AG04449 (cell line): ENCODE measurements at regions not wholly inside any gene's neighbourhood (a gene's known extent, or its start where the extent isn't known, plus 50 kb on each side); places are given as distances from the start of the nearest gene placed in this dataset.
"Not testable (repeated sequence)": the region's sequence is repeated elsewhere in the genome, so short reads cannot be mapped to it uniquely, and the experiment has no call there.

Experiments
- CTCF ChIA-PET: fragments of 350-600 bp; formaldehyde crosslinking; extraction: SDS; loops from one replicate; lab custom pipeline; 2021; ENCODE audit warnings: antibody characterized with exemption; lab: Yijun Ruan, JAX
- POLR2A ChIA-PET: fragments of 400-600, 350-600 bp; formaldehyde crosslinking; extraction: SDS; loops from one replicate; lab custom pipeline; 2020; ENCODE audit warnings: antibody characterized with exemption, inconsistent platforms; lab: Yijun Ruan, JAX
- DNase-seq: peaks from one replicate; pipeline ENCODE4 v3.0.0-alpha.2; 2010; ENCODE audit warnings: low read depth, low spot score
- H3K4me3 ChIP-seq: 2 replicates; pipeline ENCODE4 v1.5.1; 2011; ENCODE audit warnings: low read depth, mild to moderate bottlenecking, control low read depth, low read length
- TF ChIP-seq, protein P1 (sequence below): IDR thresholded peaks from one replicate; pipeline ENCODE4 v1.5.1; 2011; ENCODE audit warnings: mild to moderate bottlenecking, moderate library complexity, low read length, control low read depth, inconsistent platforms; ENCODE audit not compliant: insufficient read depth; ENCODE audit errors: missing control alignments

DNA sequence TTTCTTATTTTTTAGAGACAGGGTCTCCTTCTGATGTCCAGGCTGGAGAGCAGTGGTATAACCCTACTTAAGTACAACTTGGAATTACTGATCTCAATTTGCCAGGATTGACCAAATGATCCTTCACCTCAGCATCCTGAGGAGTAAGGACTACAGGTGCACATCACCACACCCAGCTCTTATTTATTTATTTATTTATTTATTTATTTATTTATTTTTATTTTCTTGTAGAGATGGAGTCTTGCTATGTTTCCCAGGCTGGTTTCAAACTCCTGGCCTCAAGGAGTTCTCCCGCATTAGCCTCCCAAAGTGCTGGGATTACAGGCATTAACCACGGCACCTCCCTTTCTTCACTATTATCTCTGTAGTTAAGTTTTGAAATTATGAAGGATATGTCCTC lies 117.5 kb upstream of the NEGR1 start:
- TF ChIP-seq, protein P1, sequence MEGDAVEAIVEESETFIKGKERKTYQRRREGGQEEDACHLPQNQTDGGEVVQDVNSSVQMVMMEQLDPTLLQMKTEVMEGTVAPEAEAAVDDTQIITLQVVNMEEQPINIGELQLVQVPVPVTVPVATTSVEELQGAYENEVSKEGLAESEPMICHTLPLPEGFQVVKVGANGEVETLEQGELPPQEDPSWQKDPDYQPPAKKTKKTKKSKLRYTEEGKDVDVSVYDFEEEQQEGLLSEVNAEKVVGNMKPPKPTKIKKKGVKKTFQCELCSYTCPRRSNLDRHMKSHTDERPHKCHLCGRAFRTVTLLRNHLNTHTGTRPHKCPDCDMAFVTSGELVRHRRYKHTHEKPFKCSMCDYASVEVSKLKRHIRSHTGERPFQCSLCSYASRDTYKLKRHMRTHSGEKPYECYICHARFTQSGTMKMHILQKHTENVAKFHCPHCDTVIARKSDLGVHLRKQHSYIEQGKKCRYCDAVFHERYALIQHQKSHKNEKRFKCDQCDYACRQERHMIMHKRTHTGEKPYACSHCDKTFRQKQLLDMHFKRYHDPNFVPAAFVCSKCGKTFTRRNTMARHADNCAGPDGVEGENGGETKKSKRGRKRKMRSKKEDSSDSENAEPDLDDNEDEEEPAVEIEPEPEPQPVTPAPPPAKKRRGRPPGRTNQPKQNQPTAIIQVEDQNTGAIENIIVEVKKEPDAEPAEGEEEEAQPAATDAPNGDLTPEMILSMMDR, result no peak
- DNase-seq, result no peak
- POLR2A ChIA-PET, result no interaction called here
- CTCF ChIA-PET, result no interaction called here
- H3K4me3 ChIP-seq, result no peak overlapping the region

DNA sequence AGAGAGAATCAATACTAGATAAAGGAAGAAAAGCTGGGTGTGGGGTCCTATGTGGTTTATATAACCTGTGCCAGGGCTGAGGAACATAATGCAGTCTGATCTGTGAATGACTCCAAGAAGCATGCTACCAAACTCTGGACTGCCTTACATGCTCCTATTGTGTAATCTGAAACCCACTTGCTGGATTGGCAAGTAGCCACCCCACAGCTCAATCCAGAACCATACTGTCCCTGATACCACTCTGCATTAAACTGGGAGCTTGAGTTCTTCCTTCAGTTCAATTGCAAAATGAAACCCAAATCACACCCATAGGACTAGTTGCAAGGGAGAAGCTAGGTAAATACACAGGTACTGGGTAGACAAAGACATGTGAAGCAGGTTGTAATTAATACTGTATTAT lies 115.4 kb upstream of the NEGR1 start:
- no peak overlapping the region for H3K4me3 ChIP-seq
- ChIA-PET CTCF (no interaction called here), POLR2A (interaction anchor here (1.1 kb wide), 1 partner anchor 113 kb away, joined by 6 read pairs; no protein-coding TSS in a partner anchor)
- TF ChIP-seq, protein P1, result no peak
- peak; percentile 54 for DNase-seq

DNA sequence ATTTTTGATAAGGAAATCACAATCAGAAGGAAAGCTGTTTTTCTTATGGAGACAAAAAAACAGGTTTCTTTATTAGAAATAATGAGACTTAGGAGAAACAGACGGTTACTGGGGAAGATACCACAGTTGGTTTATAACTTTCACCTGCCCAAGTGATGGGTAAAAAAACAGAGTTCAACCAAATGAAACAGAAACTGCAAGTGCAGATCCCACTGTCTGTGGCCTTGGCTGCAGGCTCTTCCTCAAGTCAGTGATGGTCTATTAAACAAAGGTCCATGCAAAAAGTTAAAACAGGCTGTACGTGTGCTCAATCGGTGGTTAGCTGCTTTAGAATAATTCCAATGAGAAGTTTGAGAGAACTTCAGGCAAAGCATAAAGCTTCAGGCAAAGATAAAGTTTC lies 112.1 kb upstream of the NEGR1 start:
- no peak overlapping the region for H3K4me3 ChIP-seq
- TF ChIP-seq, protein P1, result no peak
- POLR2A ChIA-PET, result no interaction called here
- no peak for DNase-seq
- CTCF ChIA-PET, result no interaction called here

DNA sequence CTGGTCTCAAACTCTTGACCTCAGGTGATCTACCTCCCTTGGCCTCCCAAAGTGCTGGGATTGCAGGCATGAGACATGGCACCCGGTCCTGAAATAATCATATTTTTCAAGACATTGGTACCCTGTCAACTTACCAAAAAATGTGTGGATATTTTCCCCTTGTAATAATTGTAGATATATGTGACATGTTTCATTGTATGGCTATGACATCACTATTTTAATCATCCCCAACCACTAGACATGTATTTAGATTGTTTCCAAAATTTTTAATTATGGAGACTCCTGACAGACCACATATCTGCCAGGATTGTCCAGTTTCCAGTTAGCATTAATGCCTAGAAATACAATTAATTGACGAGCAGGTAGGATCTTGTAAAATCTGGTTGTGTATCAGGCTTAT lies 96.7 kb upstream of the NEGR1 start:
- no peak for DNase-seq
- CTCF ChIA-PET, result no interaction called here
- TF ChIP-seq, protein P1, result no peak
- H3K4me3 ChIP-seq, result no peak overlapping the region
- POLR2A ChIA-PET, result no interaction called here

DNA sequence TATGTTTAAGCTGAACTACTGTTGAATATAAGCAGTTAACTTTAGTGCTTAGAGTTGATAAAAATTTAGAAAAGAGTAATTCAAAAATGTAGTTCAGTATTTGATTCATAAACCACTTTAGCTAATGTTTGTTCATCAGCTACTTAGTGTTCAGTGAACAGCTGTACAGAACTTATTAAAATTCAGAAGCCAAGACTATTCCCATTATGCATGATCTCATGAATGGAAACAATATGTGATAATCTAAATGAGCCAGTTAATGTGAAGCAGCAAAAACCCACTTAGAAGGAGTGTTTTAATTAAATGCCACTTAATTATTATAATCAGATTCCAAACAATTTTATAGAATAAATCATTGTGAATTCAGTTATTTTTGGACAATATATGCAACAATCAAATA lies 92.9 kb upstream of the NEGR1 start:
- H3K4me3 ChIP-seq, result no peak overlapping the region
- TF ChIP-seq, protein P1, result no peak
- ChIA-PET CTCF (no interaction called here), POLR2A (no interaction called here)
- no peak for DNase-seq

DNA sequence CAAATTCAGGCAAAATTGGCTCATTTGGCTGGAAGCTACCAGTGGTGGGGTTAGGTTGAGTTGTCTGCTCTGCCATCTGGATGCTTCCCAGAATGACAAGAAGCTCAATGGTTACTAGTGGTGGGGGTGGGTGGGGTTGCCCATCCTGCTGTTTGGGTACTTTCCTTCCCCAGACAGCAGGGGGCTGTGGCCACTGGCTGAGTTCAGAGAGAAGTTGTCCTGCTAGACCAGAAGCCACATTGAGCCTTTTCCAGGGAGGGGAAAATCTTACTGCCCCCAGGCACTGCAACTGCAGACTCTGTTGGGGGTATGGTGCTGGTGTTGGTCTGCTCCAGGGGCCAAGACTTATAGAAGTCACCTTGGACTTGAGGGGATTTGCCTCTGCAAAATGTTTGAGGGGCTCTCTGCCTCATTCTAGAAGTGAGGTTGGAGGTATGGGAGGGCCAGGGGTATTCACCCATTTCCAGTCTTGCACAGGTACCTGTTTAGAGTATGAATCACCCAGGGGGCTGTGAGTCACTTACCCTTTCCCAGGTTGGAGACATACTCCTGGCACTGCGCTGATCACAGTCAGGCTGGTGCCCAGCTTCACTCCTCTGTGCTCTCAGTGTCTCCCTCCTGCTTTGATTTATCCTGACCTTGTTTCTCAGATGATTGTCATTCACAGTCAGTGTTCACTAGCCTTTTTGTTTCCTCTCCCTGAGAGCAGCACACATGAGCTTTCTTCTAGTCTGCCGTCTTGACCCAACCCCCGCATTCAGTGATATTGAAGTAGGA lies 89.1 kb upstream of the NEGR1 start:
- no peak for DNase-seq
- TF ChIP-seq, protein P1, result no peak
- H3K4me3 ChIP-seq, result no peak overlapping the region
- ChIA-PET POLR2A (no interaction called here), CTCF (no interaction called here)

DNA sequence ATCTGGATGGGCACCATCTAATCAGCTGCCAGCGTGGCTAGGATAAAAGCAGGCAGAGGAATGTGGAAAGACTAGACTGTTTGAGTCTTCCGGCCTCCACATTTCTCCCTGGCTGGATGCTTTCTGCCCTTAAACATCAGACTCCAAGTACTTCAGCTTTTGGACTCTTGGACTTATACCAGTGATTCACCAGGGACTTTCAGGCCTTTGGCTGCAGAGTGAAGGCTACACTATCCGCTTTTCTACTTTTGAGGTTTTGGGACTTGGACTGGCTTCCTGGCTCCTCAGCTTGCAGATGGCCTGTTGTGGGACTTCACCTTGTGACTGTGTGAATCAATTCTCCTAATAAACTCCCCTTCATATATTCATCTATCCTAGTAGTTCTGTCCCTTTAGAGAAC lies 88.5 kb upstream of the NEGR1 start:
- CTCF ChIA-PET, POLR2A ChIA-PET, DNase-seq: not testable (repeated sequence)

More for the DNA sequence above, 88.5 kb upstream of the NEGR1 start:
- not testable (repeated sequence) for H3K4me3 ChIP-seq
